Middle frontal gyrus (tissue), 1 donor: ENCODE measurements at regions not wholly inside any gene's neighbourhood (a gene's known extent, or its start where the extent isn't known, plus 50 kb on each side); places are given as distances from the start of the nearest gene placed in this dataset.
"Not testable (repeated sequence)": the region's sequence is repeated elsewhere in the genome, so short reads cannot be mapped to it uniquely, and the experiment has no call there.

Experiments
- DNase-seq: peaks from one replicate; pipeline ENCODE4 v3.0.0-alpha.2; 2015; ENCODE audit warnings: low spot score; ENCODE audit errors: extremely low spot score

- DNase-seq: no peak
These were observed 950.0 kb upstream of the NXPH2 start for GRCh38 chr2:139730197-139730596.

GRCh38 chr2:139721411-139721995 is 941.3 kb upstream of the NXPH2 start:
- DNase-seq: no peak

GRCh38 chr2:139720056-139720455 is 939.9 kb upstream of the NXPH2 start:
- no peak for DNase-seq

GRCh38 chr2:139704606-139705005 is 924.4 kb upstream of the NXPH2 start:
- DNase-seq: no peak

GRCh38 chr2:139694327-139694726 is 914.1 kb upstream of the NXPH2 start:
- DNase-seq: no peak

GRCh38 chr2:139686205-139686604 is 906.0 kb upstream of the NXPH2 start:
- DNase-seq: no peak

- DNase-seq: no peak
These were observed 905.1 kb upstream of the NXPH2 start for GRCh38 chr2:139685090-139685983.

GRCh38 chr2:139684286-139684860 is 904.2 kb upstream of the NXPH2 start:
- DNase-seq: no peak

- DNase-seq: no peak
These were observed 894.4 kb upstream of the NXPH2 start for GRCh38 chr2:139674577-139674976.

GRCh38 chr2:139673447-139673846 is 893.3 kb upstream of the NXPH2 start:
- DNase-seq: not testable (repeated sequence)

GRCh38 chr2:139669675-139670074 is 889.5 kb upstream of the NXPH2 start:
- DNase-seq: no peak

- DNase-seq: no peak
These were observed 872.2 kb upstream of the NXPH2 start for GRCh38 chr2:139652385-139652784.

- no peak for DNase-seq
These were observed 865.4 kb upstream of the NXPH2 start for GRCh38 chr2:139645617-139646016.

GRCh38 chr2:139643139-139643538 is 862.9 kb upstream of the NXPH2 start:
- DNase-seq: no peak

GRCh38 chr2:139631966-139632365 is 851.8 kb upstream of the NXPH2 start:
- peak; percentile 27 for DNase-seq

- no peak for DNase-seq
These were observed 848.7 kb upstream of the NXPH2 start for GRCh38 chr2:139628931-139629330.

- no peak for DNase-seq
These were observed 845.9 kb upstream of the NXPH2 start for GRCh38 chr2:139626128-139626527.

- DNase-seq: no peak
These were observed 842.5 kb upstream of the NXPH2 start for GRCh38 chr2:139622691-139623090.

GRCh38 chr2:139617747-139618146 is 837.6 kb upstream of the NXPH2 start:
- no peak for DNase-seq

GRCh38 chr2:139613264-139613663 is 833.1 kb upstream of the NXPH2 start:
- no peak for DNase-seq

GRCh38 chr2:139610512-139610911 is 830.3 kb upstream of the NXPH2 start:
- DNase-seq: no peak

GRCh38 chr2:139609109-139609508 is 828.9 kb upstream of the NXPH2 start:
- DNase-seq: no peak

GRCh38 chr2:139605668-139606067 is 825.5 kb upstream of the NXPH2 start:
- DNase-seq: no peak
